ENCODE measurements at regions not wholly inside any gene's neighbourhood (a gene's known extent, or its start where the extent isn't known, plus 50 kb on each side); places are given as distances from the start of the nearest gene placed in this dataset.

- TF ChIP-seq MAX (IDR thresholded peaks at IDR 0.05) = peak; percentile 63
- TF ChIP-seq GABPA (IDR thresholded peaks at IDR 0.05 in 1 of 2, conservative IDR thresholded peaks at IDR 0.05 in 1 of 2) = no peak
- TF ChIP-seq RXRA (IDR thresholded peaks at IDR 0.05) = peak; percentile 63 to 81
- peak in 1 of 2 donors; percentile 27 for TF ChIP-seq EGR1 (IDR thresholded peaks at IDR 0.05; ENCODE audit: low read depth in 2 of 2)
These were observed 135.1 kb downstream of the QRSL1 start (continued) for GRCh38 chr6:106764353-106764980.

GRCh38 chr6:106763361-106763760 lies 134.0 kb downstream of the QRSL1 start:
- peaks cover 0 to 3% (median 0%) of the 10 kb centered on the region in 4 donors for H3K36me3 ChIP-seq (ENCODE audit: control insufficient read depth in 4 of 4, insufficient read depth in 3 of 4, low read depth in 1 of 4, low read length in 3 of 4)
- peak overlapping the region in 1 of 2 donors; percentile 82 for H3K27ac ChIP-seq (ENCODE audit: low read depth in 1 of 2, low read length in 2 of 2)
- no peak for TF ChIP-seq JUND (IDR thresholded peaks at IDR 0.05)
- TF ChIP-seq HNF4G (IDR thresholded peaks at IDR 0.05) = no peak
- no peak for TF ChIP-seq MAX (IDR thresholded peaks at IDR 0.05)
- TF ChIP-seq REST (IDR thresholded peaks at IDR 0.05) = no peak
- no peak for TF ChIP-seq RXRA (IDR thresholded peaks at IDR 0.05)
- TF ChIP-seq ZBTB33 (IDR thresholded peaks at IDR 0.05) = no peak
- TF ChIP-seq EGR1 (IDR thresholded peaks at IDR 0.05; ENCODE audit: low read depth in 2 of 2) = no peak
- TF ChIP-seq ATF3 (IDR thresholded peaks at IDR 0.05) = no peak
- no peak for TF ChIP-seq NR2F2 (IDR thresholded peaks at IDR 0.05)
- TF ChIP-seq FOXA2 (IDR thresholded peaks at IDR 0.05) = no peak
- no peak for TF ChIP-seq HNF4A (conservative IDR thresholded peaks at IDR 0.05)
- no peak for TF ChIP-seq YY1 (IDR thresholded peaks at IDR 0.05)
- no peak for TF ChIP-seq FOXA1 (IDR thresholded peaks at IDR 0.05)
- H3K4me3 ChIP-seq (ENCODE audit: low read depth in 1 of 3, low read length in 3 of 3) = no peak overlapping the region
- no peaks in the 10 kb centered on the region for H3K9me3 ChIP-seq (ENCODE audit: control insufficient read depth in 4 of 4, low read length in 3 of 4)
- no peaks in the 10 kb centered on the region for H3K27me3 ChIP-seq (ENCODE audit: control insufficient read depth in 4 of 4, insufficient read depth in 4 of 4, low read length in 3 of 4)
- peaks cover 6 to 41% (median 23%) of the 10 kb centered on the region in 4 donors for H3K4me1 ChIP-seq (ENCODE audit: control insufficient read depth in 4 of 4, insufficient read depth in 4 of 4, low read length in 3 of 4)
- DNase-seq (ENCODE audit: low spot score) = no peak
- H3K9ac ChIP-seq (ENCODE audit: low read depth in 1 of 2, low read length in 2 of 2) = no peak overlapping the region

GRCh38 chr6:106761160-106761559 lies 131.8 kb downstream of the QRSL1 start:
- no peak overlapping the region for H3K4me3 ChIP-seq (ENCODE audit: low read depth in 1 of 3, low read length in 3 of 3)
- TF ChIP-seq HNF4A (conservative IDR thresholded peaks at IDR 0.05) (peak; percentile 19 to 21), RAD21 (IDR thresholded peaks at IDR 0.05) (peak in 1 of 2 donors; percentile 6), GABPA (IDR thresholded peaks at IDR 0.05 in 1 of 2, conservative IDR thresholded peaks at IDR 0.05 in 1 of 2) (peak in 1 of 2 donors; percentile 56), MAX (IDR thresholded peaks at IDR 0.05) (peak; percentile 22), SP1 (IDR thresholded peaks at IDR 0.05) (no peak), ZBTB33 (IDR thresholded peaks at IDR 0.05) (no peak), EGR1 (IDR thresholded peaks at IDR 0.05; ENCODE audit: low read depth in 2 of 2) (peak in 1 of 2 donors; percentile 68), YY1 (IDR thresholded peaks at IDR 0.05) (peak; percentile 15), RXRA (IDR thresholded peaks at IDR 0.05) (peak in 1 of 2 donors; percentile 29)
- peak overlapping the region; percentile 11 to 61 for H3K27ac ChIP-seq (ENCODE audit: low read depth in 1 of 2, low read length in 2 of 2)
- 34% methylated on average over 2 of the region's 2 CpGs for WGBS
- H3K27me3 ChIP-seq (ENCODE audit: control insufficient read depth in 4 of 4, insufficient read depth in 4 of 4, low read length in 3 of 4) = no peaks in the 10 kb centered on the region
- no peak for DNase-seq (ENCODE audit: low spot score)
- no peaks in the 10 kb centered on the region for H3K36me3 ChIP-seq (ENCODE audit: control insufficient read depth in 4 of 4, insufficient read depth in 3 of 4, low read depth in 1 of 4, low read length in 3 of 4)
- H3K4me1 ChIP-seq (ENCODE audit: control insufficient read depth in 4 of 4, insufficient read depth in 4 of 4, low read length in 3 of 4) = peaks cover 3 to 28% (median 25%) of the 10 kb centered on the region in 4 donors
- no peaks in the 10 kb centered on the region for H3K9me3 ChIP-seq (ENCODE audit: control insufficient read depth in 4 of 4, low read length in 3 of 4)
- no peak overlapping the region for H3K9ac ChIP-seq (ENCODE audit: low read depth in 1 of 2, low read length in 2 of 2)
